ENCODE measurements at regions not wholly inside any gene's neighbourhood (a gene's known extent, or its start where the extent isn't known, plus 50 kb on each side); places are given as distances from the start of the nearest gene placed in this dataset.
A peak's percentile ranks its signal among the peaks of the same experiment; 100 is the strongest.

DNA sequence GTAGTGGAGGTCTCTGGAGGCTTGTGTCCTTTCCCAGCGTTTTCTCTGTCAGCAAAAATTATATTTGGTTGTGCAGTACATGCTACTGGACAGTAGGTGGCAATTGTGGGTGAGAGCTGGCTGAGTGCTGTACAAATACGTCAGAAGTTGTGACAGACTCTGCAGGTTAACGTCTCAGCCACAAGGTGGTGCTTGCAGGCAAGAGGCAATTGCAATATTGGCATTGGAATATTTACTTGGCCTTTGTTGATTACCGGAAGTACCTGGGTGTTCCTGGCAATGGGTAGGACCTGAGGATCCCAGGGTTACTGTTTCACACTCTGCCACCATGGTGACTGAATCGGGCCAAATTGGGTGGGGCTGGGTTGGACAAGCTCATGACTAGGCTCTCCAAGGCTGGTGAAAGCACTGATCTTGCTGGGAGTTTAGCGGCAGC is 333.9 kb upstream of the LMO3 start:
- no peak overlapping the region for H3K4me3 ChIP-seq (ENCODE audit: low read depth, low read length)
- TF ChIP-seq, protein P1, sequence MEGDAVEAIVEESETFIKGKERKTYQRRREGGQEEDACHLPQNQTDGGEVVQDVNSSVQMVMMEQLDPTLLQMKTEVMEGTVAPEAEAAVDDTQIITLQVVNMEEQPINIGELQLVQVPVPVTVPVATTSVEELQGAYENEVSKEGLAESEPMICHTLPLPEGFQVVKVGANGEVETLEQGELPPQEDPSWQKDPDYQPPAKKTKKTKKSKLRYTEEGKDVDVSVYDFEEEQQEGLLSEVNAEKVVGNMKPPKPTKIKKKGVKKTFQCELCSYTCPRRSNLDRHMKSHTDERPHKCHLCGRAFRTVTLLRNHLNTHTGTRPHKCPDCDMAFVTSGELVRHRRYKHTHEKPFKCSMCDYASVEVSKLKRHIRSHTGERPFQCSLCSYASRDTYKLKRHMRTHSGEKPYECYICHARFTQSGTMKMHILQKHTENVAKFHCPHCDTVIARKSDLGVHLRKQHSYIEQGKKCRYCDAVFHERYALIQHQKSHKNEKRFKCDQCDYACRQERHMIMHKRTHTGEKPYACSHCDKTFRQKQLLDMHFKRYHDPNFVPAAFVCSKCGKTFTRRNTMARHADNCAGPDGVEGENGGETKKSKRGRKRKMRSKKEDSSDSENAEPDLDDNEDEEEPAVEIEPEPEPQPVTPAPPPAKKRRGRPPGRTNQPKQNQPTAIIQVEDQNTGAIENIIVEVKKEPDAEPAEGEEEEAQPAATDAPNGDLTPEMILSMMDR (IDR thresholded peaks at IDR 0.05; ENCODE audit: borderline replicate concordance, insufficient read depth, low read depth, low read length): peak; percentile 86

DNA sequence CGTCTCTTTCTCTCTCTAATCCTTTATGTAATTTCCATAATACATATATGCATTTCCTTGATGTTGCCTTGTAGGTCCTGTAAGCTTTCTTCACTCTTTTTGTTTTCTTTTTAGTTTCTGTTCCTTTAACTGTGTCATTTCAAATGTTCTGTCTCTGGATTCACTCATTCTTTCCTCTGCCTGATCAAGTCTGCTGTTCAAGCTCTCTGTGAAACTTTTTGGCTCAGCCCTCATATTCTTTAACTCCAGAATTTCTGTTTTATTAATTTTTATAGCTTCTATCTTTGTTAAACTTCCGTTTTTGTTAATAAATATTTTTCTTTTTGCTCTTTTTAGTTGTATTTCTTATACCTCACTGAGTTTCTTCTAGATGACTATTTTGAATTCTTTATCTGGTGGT is 321.3 kb upstream of the LMO3 start:
- TF ChIP-seq, protein P1 (IDR thresholded peaks at IDR 0.05; ENCODE audit: borderline replicate concordance, insufficient read depth, low read depth, low read length): no peak
- H3K4me3 ChIP-seq (ENCODE audit: low read depth, low read length): no peak overlapping the region

DNA sequence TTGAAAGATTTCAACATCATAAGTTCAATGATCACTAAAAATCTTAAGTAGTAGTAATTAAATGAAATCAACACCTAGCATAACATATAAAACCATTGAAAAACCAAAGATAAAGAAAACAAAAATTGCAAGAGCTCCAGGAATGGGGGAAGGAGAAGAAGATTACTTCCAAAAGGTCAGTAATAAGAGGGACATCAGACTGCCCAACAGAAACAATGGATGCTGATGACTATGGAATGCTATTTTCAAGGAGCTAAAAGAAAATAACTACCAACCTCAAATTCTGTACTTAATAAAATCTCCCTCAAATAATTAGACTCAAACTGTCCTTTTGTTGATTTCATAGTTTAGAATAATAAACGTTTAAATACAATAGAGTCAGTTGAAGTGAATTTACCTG is 314.5 kb upstream of the LMO3 start:
- TF ChIP-seq, protein P1 (IDR thresholded peaks at IDR 0.05; ENCODE audit: borderline replicate concordance, insufficient read depth, low read depth, low read length): no peak
- no peak overlapping the region for H3K4me3 ChIP-seq (ENCODE audit: low read depth, low read length)

DNA sequence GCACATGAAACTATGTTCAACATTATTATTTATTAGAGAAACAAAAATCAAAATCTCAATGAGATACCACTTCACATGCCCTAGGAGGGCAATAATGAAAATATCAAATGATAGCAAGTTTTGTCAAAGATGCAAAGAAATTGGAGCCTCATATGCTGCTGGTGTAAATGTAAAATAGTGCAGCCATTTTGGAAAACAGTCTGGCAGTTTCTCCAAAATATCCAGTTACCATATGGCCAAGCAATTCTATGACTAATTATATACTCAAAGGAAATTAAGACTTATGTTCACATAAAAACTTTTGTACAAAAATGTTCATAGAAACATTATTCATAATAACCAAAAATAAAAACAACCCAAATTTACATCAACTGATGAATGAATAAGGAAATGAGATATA is 313.6 kb upstream of the LMO3 start:
- TF ChIP-seq, protein P1 (IDR thresholded peaks at IDR 0.05; ENCODE audit: borderline replicate concordance, insufficient read depth, low read depth, low read length): no peak
- H3K4me3 ChIP-seq (ENCODE audit: low read depth, low read length): no peak overlapping the region

DNA sequence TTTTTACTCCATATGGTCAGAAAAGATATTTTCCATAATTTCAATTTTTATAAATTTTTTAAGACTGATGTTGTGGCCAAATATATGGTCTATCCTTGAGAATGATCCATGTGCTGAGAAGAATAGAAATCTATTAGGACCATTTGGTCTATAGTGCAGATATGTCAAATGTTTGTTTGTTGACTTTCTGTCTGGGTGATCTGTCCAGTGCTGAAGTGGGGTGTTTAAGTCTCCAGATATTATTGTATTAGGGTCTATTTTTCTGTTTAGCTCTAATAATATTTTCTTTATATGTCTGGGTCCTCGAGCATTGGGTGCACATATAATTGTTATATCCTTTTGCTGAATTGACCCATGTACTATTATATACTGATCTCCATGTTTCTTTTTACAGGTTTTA is 308.9 kb upstream of the LMO3 start:
- no peak overlapping the region for H3K4me3 ChIP-seq (ENCODE audit: low read depth, low read length)
- TF ChIP-seq, protein P1 (IDR thresholded peaks at IDR 0.05; ENCODE audit: borderline replicate concordance, insufficient read depth, low read depth, low read length): no peak

DNA sequence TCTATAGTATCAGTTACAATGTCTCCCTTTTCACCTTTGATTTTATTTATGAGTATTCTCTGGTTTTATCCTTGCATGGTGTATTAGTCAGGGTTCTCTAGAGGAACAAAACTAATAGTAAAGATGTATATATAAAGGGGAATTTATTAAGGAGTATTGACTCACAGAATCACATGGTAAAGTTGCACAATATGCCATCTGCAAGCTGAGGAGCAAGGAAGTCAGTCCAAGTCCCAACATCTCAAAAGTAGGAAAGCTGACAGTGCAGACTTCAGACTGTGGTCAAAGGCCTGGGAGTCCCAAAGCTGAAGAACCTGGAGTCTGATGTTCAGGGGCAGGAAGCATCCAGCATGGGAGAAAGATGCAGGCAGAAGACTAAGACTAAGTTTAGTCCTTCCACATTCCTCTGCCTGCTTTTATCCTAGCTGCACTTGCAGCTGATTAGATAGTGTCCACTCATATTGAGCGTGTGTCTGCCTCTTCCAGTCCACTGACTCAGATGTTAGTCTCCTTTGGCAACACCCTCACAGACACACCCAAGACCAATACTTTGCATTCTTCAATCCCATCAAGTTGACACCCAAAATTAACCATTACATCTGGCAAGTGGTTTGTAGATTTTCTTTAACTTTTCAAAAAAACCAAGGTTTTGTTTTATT is 308.0 kb upstream of the LMO3 start:
- H3K4me3 ChIP-seq (ENCODE audit: low read depth, low read length): no peak overlapping the region
- TF ChIP-seq, protein P1 (IDR thresholded peaks at IDR 0.05; ENCODE audit: borderline replicate concordance, insufficient read depth, low read depth, low read length): no peak

DNA sequence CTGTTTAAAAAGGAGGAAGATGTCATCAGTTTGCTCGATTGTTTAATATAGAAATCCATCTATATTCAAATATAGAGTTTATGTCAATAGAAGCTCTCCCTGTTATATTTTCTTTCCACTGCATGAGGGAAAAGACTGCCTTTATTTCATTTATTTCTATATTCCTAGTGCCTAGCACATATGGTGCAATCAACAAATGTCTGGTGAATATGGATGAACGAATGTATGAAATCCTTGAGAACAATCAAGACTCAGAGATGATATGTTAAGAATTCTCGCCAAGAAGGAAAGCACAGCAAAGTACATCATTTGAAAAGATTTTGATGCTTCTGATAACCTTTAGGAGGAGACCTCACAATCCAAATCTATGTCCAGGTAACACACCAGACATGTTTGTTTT is 296.0 kb upstream of the LMO3 start:
- TF ChIP-seq, protein P1 (IDR thresholded peaks at IDR 0.05; ENCODE audit: borderline replicate concordance, insufficient read depth, low read depth, low read length): no peak
- H3K4me3 ChIP-seq (ENCODE audit: low read depth, low read length): no peak overlapping the region
